ENCODE measurements at regions not wholly inside any gene's neighbourhood (a gene's known extent, or its start where the extent isn't known, plus 50 kb on each side); places are given as distances from the start of the nearest gene placed in this dataset.

DNA sequence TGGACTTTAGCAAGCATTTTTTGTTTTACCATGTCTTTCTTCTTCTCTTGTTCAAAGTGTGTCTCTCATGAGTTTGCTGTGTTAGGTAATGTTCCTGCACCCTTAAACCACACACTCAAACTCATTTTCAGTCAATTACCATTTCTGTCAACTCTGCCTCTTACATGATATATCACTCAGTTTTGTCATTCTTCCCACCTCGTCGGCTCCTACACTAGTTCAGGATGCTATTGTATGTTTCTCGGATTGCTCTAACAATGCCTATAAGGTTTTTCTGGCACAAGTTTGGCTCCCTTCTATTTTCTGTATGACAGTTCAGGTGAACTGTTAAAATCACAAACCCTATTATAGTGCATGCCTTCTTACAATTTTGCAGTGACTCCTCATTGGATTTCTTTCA is 260.8 kb upstream of the NAV3 start:
- DNase-seq = no peak

DNA sequence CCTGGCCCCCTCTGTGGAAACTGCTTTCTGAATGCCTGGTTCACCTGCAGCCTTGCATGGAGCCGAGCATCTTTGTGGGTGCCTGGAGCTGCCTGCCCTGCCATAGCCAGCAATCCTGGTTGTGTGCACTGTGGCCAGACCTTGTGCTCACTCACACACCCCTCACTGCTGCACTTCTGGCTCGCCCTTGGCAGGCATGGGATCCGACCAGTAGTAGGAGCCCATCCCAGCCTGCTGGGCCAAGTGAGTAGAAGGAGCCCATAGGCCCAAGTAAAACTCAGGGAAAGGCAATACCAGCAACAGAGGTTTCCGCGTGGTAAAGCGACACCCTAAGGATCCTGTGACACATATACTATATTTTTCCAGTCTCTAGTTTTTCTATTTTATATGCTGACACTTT is 270.0 kb upstream of the NAV3 start:
- no peak for DNase-seq

DNA sequence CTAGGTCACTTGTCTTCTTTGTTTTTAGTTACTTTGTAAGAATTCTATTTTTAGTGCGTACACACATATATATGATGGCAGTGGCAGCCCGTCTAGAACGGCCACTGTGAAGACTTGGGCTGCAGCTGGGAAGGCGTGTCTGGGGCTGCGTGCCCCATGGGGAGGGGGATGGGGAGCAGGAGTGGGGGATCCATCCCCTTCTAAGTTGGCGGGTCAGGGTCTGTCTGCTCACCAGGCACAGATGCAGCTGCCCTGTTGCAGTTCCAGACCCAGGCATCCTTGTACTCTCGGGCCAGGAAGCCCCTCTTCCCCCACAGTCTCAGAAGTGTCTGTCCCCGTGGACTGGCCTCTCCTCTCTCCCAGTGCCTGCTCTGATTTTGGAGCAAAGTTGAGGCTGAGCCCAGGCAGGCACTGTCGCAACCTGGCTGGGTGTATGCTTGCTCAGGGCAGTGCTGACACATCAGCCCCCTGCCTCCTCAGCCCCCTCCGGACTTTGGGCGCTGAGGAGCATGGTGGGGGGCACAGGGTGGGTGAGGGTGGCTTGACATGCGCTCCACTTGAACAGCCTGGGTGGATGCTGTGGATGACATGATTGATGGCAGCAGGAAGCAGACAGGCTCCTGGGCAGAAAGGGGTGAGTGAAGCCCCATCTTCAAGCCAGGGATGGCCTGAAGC is 271.2 kb upstream of the NAV3 start:
- no peak for DNase-seq

DNA sequence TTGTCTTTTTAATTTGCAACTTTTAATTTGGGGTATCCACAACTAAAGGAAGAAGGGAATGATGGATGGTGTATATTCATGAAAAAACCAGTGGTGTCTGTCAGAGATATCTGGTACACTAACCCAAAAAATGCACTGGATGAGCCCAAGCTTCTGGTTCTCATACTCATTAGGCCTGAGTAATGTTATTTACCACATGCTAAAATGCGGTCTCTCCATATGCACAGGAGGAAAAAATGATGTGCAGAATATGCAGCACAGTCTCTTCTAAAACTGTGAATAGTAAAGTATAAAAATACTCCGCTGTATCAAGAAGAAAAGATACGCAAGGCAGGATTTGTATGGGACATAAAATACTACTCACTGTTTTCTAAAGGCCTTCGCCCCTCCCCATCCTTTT is 275.6 kb upstream of the NAV3 start:
- DNase-seq = no peak

DNA sequence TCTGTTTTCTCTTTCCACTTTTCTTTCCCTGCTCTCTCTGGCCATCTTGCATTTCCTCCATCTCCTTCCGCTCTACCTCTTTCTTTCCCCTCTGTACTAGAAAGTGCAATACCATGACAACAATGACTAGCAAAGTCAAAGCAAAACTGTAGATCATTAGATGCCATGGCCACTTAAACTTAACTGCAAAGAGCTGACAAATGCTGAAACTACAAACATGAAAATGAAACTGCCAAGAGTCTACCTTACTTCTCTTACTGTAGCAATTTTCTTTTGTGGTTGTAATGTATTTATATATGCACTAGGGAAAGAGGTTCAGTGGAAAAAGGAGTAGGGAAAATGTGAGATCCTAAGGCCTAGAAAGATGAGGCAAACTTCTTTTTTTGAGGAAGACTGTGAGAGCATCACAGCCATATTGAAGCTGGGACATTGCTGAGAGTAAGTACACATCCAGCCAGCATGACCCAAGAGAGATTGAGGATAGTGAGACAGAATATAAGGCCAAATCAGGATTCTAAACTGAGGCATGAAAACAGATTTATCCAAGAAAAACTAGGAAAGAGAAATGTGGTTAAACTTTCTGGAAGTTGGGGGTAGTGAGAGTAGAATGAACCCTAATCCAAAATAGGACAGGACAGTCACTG is 276.6 kb upstream of the NAV3 start:
- DNase-seq = no peak

DNA sequence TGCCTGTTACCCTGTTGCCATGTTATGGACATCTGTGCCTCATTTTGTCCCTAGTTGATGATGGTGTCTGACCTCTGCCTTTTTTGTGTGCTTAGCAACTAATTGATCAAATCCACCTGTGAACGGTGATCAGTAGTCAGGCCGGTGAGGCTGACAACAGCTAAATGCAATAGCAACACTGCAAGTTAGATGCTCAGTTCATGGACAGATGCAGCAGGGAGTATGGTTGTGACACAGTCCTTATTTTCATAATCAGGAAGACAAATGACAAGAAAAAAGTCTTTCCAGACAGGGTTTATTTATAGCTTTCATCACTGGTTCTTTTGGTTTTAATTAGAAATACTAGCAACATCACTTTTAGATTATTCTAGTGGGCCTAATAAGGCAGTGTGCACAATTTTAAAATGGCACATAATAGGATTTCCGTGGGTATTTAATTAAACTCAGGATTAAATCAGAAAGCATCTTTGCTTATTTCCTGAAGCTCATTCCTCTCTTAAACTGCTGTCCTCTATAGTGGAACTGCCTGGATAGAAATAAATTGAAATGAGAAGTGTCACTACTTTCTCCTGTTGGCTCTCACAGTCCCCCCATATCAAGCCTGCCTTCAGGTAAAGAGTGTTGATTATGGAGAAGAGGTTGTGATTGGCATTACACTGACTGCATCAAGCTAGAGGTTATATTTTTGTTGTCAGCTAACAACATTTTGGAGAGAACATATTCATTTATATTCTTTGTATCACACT is 281.1 kb upstream of the NAV3 start:
- DNase-seq = no peak

DNA sequence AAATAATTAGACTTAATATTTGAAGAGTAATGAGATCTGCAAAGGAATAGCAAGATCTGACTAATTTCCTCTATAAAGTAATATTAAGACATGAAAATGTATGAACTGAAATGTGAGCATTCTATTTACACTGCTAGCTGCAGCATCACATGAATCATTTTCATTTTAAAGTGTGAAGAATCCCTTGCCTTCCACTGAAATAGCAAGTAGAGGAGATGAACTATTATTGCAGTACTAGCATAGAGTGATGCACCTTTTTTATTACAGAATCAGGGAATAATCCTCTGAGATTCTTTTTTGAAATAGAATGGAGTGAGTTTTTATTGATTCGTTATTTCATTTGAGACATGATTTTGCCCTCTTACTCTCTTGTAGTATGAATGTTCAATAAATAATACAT is 281.9 kb upstream of the NAV3 start:
- DNase-seq = no peak

DNA sequence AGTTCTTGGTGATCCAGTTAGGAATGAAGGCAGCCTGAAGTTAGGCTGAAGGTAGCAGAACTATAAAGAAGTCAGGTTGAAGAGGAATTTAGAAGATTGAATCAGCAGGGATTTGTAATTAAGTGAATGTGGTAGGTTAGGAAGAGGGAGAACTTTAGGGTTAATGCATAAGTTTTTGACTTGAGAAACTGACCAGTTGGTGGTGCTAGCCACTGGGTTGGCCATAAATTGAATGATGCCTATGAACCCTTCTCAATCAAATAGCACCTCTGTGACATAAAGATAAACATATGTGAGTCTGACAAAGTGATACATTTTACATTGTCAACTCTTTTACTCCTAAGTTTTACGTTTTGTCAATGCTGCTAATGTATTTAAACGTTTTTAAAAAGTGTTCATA is 290.6 kb upstream of the NAV3 start:
- no peak for DNase-seq

DNA sequence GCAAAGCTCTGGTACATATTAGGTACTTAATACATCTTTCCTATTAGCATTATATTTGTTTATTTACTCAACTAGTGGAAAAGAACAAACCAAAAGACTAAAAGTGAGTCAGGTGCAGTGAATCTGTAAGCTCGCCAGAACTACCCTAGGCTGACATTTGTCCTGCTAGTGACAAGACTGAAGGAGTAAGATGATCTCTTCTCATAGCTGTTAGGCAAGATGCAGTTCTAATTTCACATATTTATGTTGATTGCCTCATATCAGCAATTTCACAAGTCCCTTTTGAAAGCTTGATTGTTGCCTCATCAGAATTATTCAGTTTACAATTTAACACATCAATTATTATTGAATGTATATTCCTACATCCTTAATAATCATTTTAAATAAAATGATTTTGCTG is 293.0 kb upstream of the NAV3 start:
- DNase-seq = no peak

DNA sequence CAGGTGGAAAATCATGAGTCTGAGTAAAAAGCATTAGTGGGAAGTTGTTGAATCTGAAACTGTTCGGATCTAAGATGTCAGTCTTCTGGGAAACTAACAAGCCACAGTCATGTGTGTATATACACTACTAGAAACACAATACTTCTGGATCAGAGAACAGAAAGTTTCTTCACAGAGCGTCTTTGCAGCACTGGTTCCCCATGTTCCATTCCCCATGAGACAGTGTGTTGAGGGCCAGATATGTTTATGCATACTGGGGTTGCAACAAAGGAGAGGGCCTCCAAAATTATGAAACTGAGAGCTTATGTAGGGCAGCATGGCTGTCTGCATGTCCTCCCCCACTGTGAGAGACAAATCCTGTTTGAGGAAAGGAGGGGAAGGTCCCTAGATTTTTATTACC is 295.0 kb upstream of the NAV3 start:
- no peak for DNase-seq

DNA sequence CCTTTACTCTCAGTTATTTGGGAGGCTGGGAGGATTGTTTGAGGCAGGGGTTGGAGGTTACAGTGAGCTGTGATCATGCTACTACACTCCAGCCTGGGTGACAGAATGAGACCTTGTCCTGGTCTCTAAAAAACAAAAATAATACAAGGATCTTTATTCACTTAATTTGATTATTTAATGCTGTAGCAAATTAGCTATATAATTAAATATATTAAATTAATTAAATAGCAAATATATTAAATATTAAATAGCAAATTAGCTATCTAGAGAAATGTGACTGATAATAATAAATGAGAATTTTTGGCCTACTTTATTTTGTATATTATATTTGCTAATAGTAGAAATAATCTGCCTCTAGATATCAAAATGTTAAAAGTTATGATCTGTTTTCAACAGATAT is 298.8 kb upstream of the NAV3 start:
- no peak for DNase-seq

DNA sequence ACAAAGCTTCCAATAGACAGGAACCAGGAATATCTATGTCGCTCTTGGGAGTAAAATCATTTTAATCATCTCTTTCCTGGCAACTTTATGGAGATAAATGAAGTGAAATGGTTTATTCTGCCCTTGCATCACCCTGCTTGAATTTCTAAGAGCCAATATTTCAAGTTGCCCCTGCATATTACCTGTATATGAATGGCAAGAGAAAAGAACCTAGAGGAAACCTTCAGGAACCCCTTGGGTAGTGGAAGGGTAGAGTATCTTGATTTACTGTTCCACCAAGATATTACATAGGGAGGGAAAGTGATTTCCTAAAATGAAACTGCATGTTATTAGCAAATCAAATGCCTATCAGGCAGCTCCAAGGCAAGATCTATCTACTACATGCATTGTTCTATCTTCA is 308.4 kb upstream of the NAV3 start:
- DNase-seq = no peak

DNA sequence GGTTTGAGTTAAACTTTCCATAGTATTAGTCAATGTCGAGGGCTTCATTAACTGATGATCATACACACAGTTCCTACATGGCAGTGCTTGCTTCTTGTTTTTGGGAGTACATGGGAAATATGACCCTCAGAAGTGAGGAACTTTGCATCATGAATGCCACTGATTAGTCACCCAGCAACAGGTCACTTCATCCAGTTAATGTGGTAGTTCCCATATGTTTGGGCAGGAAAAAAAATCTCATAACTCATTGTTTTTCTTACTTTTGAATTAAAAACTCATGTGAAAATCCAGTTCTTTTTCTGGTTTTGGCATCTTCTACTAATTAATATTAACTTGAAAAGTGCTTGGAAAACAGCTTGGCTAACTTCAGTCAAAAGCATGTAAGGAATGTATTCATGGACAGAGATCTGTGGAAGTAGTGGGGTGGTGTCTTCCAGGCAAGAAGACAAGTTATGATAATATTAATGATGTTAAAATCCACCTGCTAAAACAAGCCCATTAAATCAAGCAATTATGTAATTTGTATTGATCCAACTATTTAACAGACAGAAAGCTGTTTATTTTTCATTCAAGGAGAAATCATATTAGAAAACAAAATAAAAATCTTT is 309.1 kb upstream of the NAV3 start:
- no peak for DNase-seq

DNA sequence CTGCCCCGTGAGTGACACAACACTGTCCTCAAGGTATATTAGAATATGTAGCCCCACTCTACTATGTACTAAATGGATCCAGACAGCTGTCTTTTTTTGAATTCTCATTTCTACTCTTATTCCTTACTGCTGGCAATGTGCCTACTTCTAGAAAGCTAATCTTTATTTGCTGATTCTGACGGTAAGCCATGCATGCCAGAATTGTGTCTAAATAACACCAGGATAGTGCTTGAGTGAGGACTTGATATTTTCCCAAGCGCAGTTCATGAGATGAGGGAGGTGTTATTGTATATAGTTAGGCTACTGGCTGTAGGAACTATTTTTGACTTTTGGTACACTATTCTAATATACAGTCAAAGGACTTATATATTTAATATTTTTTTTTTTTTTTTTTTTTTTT is 316.2 kb upstream of the NAV3 start:
- no peak for DNase-seq

DNA sequence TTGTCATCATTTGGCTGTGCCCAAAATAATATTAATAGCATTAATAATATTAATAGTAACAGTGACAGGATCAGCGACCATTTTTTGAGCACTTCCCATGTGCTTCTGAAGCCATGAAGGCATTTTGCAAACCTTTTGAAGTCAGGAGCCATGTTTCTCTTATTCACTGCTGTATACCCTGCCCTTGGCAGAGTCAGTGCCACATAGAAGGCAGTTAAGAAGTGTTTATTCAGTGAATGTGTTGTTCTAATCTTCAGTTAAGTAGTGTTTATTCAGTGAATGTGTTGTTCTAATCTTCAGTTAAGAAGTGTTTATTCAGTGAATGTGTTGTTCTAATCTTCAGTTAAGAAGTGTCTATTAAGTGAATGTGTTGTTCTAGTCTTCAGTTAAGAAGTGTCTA is 319.7 kb upstream of the NAV3 start:
- DNase-seq = no peak

DNA sequence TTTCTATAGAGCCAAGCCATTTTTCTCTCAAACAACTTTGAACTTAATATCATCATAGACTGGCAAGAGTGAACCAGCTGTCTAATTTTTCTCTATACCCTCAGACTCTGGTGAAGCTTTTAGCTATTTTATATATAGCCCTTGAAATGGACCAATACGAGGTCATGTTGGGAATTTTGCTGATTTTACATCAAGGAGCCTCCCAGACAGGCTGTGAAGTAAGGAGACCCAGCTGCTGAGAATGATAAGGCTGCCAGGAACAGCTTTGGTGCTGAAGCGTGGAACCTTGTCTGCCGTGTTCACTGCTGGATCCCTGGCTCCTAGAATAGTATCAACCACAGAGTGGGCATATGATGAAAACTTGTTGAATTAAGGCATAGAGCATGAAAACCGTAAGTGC is 326.2 kb upstream of the NAV3 start:
- no peak for DNase-seq

DNA sequence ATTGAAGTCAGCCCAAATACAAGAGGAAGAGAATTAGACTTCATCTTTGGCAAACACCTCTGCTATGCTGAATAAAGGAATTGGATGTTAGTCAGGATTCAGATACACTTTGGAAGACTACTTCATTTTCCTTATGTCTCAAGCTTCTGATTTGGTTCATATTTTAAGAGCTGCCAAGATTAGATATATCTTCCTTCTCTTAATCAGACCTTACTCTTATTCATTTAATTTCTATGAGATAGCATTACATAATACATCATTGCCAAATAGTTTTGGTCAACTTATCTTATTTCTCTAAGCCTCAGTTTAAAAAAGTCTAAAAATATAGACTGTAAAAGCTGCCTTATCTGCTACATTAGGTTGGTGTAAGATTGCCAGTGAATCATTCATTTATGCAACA is 330.6 kb upstream of the NAV3 start:
- DNase-seq = no peak

DNA sequence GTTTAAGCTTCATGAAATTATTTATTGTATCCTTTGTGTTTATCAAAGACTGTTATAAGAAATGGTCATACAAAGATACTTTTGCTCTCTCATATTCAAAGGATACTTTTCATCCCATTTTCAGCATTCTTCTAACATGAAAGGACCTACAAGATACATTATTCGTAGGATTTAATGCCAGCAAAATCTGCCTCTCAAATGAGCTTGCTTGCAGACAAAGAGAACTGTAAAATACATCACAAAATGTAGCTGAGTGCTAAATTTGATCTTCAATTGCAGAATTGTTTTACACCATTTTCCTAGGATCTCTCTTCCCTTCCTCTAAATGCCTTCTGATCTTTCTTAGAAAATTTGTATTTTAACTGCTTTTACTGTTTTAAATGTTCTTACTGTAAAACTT is 333.0 kb upstream of the NAV3 start:
- DNase-seq = no peak

DNA sequence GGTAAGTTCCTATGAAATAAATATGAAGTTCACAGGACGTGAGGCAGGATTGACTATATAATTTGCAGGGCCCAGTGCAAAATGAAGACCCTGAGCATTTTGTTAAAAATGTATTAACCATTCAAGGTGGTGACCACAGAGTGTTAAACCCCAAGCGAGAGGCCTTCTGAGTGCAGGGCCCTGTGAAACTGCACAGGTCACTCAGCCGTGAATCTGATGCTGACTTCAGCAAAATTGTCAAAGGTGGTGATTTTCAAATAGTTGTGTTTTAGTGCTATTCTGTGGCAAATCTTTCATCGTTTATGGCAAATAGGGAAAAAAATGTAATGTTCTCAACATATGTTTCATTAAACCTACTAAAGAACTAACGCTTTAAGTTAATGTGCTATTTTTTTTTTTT is 334.0 kb upstream of the NAV3 start:
- DNase-seq = no peak

DNA sequence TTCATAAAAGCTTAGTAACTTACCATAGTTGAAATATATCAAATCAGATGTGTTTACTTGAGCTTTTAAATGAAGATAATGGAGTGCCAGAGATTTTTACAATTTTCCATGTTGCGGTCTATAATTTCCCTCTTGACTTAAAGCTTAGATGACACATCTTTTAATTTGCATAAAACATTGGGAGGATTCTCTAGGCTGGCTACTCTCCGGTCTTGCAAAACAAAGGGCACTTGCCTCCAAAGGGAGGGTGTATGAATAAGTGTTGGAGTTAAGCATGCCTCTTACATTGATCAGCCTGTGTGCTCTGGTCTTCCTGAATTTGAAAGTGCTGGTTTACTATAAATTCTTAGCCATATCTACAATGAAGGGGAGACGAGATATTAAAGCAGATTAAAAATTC is 336.4 kb upstream of the NAV3 start:
- no peak for DNase-seq

DNA sequence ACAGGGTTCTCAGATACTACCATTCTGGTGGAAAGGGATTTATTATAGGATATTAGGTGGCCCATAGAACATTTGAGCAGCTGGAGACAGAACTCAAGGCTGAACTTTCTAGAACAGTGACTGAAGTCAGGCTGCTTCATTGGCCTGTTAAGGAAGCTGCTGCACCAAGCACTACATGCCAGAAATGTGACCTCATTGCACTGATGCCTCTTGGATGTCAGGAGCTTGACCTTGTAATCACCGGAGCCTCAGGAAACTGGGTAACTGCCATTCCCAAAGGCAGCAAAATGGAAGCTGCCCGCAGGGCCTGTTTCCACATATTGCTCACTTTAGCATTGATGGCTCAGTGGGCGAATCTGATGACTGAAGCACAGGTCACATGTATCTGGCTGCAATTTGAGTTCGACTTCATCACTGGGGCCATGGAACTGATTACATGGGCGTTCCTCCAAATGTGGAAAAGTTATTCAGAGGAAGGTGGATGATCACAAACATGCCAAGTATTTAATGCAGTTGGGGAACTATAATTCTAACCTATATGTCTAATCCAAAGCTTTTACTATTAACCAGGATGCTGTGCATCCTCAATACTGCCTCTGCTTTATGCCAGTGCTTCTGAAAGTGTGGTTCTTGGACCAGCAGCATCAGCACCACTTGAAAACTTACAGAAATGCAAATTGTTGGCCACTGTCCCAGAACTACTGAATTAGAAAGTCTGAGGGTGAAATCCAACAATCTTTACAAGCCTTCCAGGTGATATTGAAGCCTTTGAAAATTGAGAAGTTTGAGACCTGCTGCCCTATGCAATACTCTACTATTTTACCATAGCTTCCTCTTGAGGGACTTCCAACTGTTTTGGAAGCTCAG is 337.2 kb upstream of the NAV3 start:
- DNase-seq = no peak

DNA sequence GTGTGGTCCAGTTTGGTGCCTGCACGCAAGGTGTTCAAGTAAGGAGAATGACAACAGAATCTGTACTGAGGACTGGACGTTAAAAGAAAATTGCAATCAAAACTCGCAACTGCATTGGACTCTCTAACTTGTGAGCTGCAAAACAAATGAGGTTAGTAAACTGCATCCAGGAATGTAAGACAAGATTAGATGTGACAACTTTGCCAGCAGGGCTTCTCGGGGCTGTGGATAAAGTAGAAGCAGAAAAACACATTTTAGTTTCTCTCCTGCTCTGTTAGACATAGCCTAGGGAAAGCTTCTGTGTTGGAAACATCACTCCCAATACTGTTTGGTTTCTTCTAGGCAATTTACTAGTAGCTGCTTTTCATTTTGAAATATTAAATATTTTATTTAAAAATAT is 338.2 kb upstream of the NAV3 start:
- no peak for DNase-seq

DNA sequence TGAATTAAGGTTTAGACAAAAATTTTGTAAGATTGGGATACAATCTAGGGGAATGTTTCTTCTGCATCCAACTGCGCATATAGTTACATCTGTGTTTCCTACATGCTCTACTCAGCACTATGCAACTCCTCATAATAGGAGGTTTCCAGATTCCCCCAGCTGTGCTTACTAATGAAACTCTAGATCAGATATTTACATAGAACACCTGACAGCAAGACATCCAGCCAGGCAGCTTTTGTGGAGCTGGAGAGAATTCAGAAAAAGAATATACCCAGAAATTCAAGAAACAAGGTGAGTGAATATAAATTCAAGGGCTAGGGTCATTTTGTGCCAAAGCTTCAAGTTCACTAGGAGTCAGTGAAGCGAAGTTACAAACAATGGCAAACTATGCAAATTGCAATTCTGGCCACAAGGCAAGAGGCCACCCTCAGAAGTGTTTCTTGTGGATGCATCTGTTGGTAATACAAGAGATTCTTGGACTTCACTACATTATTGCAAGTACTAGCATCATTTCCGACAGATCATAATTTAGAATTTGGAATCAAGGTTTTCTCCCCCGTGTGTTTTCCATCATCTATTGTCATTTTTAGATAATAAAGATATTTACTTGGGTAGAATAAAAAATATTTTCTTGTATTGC is 341.2 kb upstream of the NAV3 start:
- DNase-seq = no peak

All from CD4-positive, alpha-beta T cell treated with Interferon alpha-2 for 1 hour (primary cell).